K562 (cell line): ENCODE measurements at regions not wholly inside any gene's neighbourhood (a gene's known extent, or its start where the extent isn't known, plus 50 kb on each side); places are given as distances from the start of the nearest gene placed in this dataset.
A peak's percentile ranks its signal among the peaks of the same experiment; 100 is the strongest.

Experiments used
- ATAC-seq: fragments of 200-7000 bp; cut with Tn5 transposase; 3 replicates; pipeline ENCODE4 v1.9.1; 2020; ENCODE audit warnings: moderate library complexity
- BruUV-seq: library from RNA; stranded (reverse); fragments of 400-500 nt; replicated peaks from 2 replicates; lab custom pipeline; 2021; lab: Mats Ljungman, UMichigan
- CTCF ChIA-PET: fragments of 300-600 bp; formaldehyde crosslinking; extraction: SDS; loops from one replicate; lab custom pipeline; 2021; ENCODE audit warnings: low intra/inter-chr PET ratio; lab: Yijun Ruan, JAX
- POLR2A ChIA-PET: fragments of 300-600, 350-650 bp; sonication (Branson Sonifier 250); formaldehyde crosslinking; extraction: SDS; loops from one replicate; lab custom pipeline; 2021; ENCODE audit warnings: antibody characterized with exemption, inconsistent platforms; lab: Yijun Ruan, JAX
- DNase-seq, 4 experiments: peaks; one replicate each; pipeline versions ENCODE4 v3.0.0 to v3.0.0-alpha.2; 2011 to 2018; ENCODE audit warnings: low spot score in 3 of 4, mixed read lengths in 3 of 4; ENCODE audit errors: extremely low read depth in 1 of 4
- FAIRE-seq: peaks from 2 replicates; lab custom pipeline; 2011; peaks lifted over from hg19 to GRCh38; lab: Jason Lieb, UNC
- H2AFZ ChIP-seq: 2 replicates; pipeline ENCODE4 v1.6.0; 2011; ENCODE audit warnings: low read depth, low read length, control low read depth, inconsistent platforms
- H3K27ac ChIP-seq: fragments of 200-600 bp; 3 replicates; pipeline ENCODE4 v1.8.0; 2011; ENCODE audit warnings: low read depth, mild to moderate bottlenecking, control low read depth, inconsistent platforms, low read length, moderate library complexity, mixed read lengths; ENCODE audit errors: extremely low read depth
- H3K27me3 ChIP-seq, 2 experiments: fragments of 300-600 bp in 1 of 2; 2 replicates in 1 of 2; 3 replicates in 1 of 2; pipeline versions ENCODE4 v1.6.0 to v1.8.0; 2011; ENCODE audit warnings: inconsistent platforms in 2 of 2, low read length in 2 of 2, mild to moderate bottlenecking in 1 of 2, mixed read lengths in 1 of 2, moderate library complexity in 1 of 2; ENCODE audit not compliant: control insufficient read depth in 2 of 2, insufficient read depth in 2 of 2
- H3K36me3 ChIP-seq: fragments of 300-600 bp; 3 replicates; pipeline ENCODE4 v1.8.0; 2011; ENCODE audit warnings: mild to moderate bottlenecking, low read length, inconsistent platforms; ENCODE audit not compliant: control insufficient read depth, insufficient read depth
- H3K4me1 ChIP-seq, 2 experiments: fragments of 200-600 bp in 1 of 2; replicated peaks in 1 of 2; 2 replicates in 1 of 2; 3 replicates in 1 of 2; pipeline versions ENCODE4 v1.5.1 to v1.8.0; 2011; ENCODE audit warnings: inconsistent platforms in 2 of 2, low read length in 2 of 2, mild to moderate bottlenecking in 1 of 2, mixed read lengths in 1 of 2, moderate library complexity in 1 of 2; ENCODE audit not compliant: control insufficient read depth in 2 of 2, insufficient read depth in 2 of 2
- H3K4me2 ChIP-seq: 2 replicates; pipeline ENCODE4 v1.6.1; 2011; ENCODE audit warnings: low read length, control low read depth, inconsistent platforms, mixed read lengths; ENCODE audit not compliant: insufficient read depth
- H3K4me3 ChIP-seq: fragments of 200-600 bp; sonication (generic), shearing (Covaris generic); 2 replicates; pipeline ENCODE4 v1.5.1; 2016; ENCODE audit warnings: control low read depth, inconsistent platforms
- H3K79me2 ChIP-seq: fragments of 200-600 bp; 3 replicates; pipeline ENCODE4 v1.8.0; 2011; ENCODE audit warnings: low read length, inconsistent platforms; ENCODE audit not compliant: control insufficient read depth, insufficient read depth
- H3K9ac ChIP-seq, 2 experiments: 2 replicates each; pipeline versions ENCODE4 v1.6.0 to v1.6.1; 2011; ENCODE audit warnings: low read depth in 2 of 2, low read length in 2 of 2, control low read depth in 1 of 2, inconsistent platforms in 1 of 2, mild to moderate bottlenecking in 1 of 2, mixed read lengths in 1 of 2; ENCODE audit not compliant: insufficient read depth in 1 of 2
- H3K9me1 ChIP-seq: one replicate; pipeline ENCODE4 v1.6.0; 2011; ENCODE audit warnings: inconsistent platforms, mild to moderate bottlenecking, low read length, moderate library complexity; ENCODE audit not compliant: control insufficient read depth, insufficient read depth
- H3K9me3 ChIP-seq: replicated peaks from 2 replicates; pipeline ENCODE4 v1.5.1; 2011; ENCODE audit warnings: low read depth, low read length, inconsistent platforms; ENCODE audit not compliant: control insufficient read depth, insufficient read depth
- H4K20me1 ChIP-seq: replicated peaks from 2 replicates; pipeline ENCODE4 v1.6.1; 2011; ENCODE audit warnings: low read length, inconsistent platforms, mixed read lengths; ENCODE audit not compliant: control insufficient read depth, insufficient read depth
- ADNP ChIP-seq: fragments of 200-800 bp; sonication (Bioruptor generic); IDR thresholded peaks from 2 replicates; pipeline ENCODE4 v1.6.1; 2016; ENCODE audit warnings: missing genetic modification characterization, missing compliant biosample characterization
- ARID4B ChIP-seq: sonication (generic); formaldehyde crosslinking; IDR thresholded peaks from 2 replicates; pipeline ENCODE4 v1.8.0; 2022; ENCODE audit warnings: mild to moderate bottlenecking, missing genetic modification reagents
- CTCF ChIP-seq, 3 experiments: IDR thresholded peaks in 2 of 3; conservative IDR thresholded peaks in 1 of 3; 2 replicates each; pipeline ENCODE4 v1.5.1; 2011 to 2012; ENCODE audit warnings: low read length in 3 of 3, mild to moderate bottlenecking in 3 of 3, control low read depth in 2 of 3, improper control_type of control experiment in 1 of 3, inconsistent platforms in 1 of 3, low read depth in 1 of 3, mixed read lengths in 1 of 3, moderate library complexity in 1 of 3; ENCODE audit not compliant: insufficient read depth in 2 of 3
- ETV6 ChIP-seq, 3 experiments: fragments of 150-350 bp in 1 of 3; sonication (generic) in 1 of 3; formaldehyde crosslinking in 1 of 3; IDR thresholded peaks; 2 replicates each; pipeline versions ENCODE4 v1.6.1 to v1.8.0; 2014 to 2022; ENCODE audit warnings: borderline replicate concordance in 2 of 3, low read depth in 2 of 3, antibody characterized with exemption in 1 of 3, low read length in 1 of 3, mild to moderate bottlenecking in 1 of 3, missing genetic modification reagents in 1 of 3
- KAT8 ChIP-seq: fragments of 450-650 bp; IDR thresholded peaks from 2 replicates; pipeline ENCODE4 v1.6.1; 2016; ENCODE audit warnings: low read depth, mild to moderate bottlenecking
- NR2C2 ChIP-seq, 2 experiments: fragments of 200-800 bp in 1 of 2; sonication (Bioruptor generic) in 1 of 2; sonication (generic) in 1 of 2; formaldehyde crosslinking in 1 of 2; IDR thresholded peaks; 2 replicates each; pipeline versions ENCODE4 v1.6.1 to v1.8.0; 2016 to 2022; ENCODE audit warnings: mild to moderate bottlenecking in 1 of 2, missing compliant biosample characterization in 1 of 2, missing genetic modification characterization in 1 of 2, missing genetic modification reagents in 1 of 2
- RAD21 ChIP-seq, 2 experiments: fragments of 250-450 bp in 1 of 2; fragments of 450-650 bp in 1 of 2; sonication (Bioruptor Pico) in 1 of 2; formaldehyde crosslinking in 1 of 2; IDR thresholded peaks in 1 of 2; conservative IDR thresholded peaks in 1 of 2; 2 replicates each; pipeline versions ENCODE4 v1.4.0 to v1.8.0; 2020 to 2022; ENCODE audit warnings: mild to moderate bottlenecking in 2 of 2, moderate library complexity in 1 of 2
- TRIM25 ChIP-seq: fragments of 450-650 bp; IDR thresholded peaks from 2 replicates; pipeline ENCODE4 v1.7.0; 2016; ENCODE audit warnings: borderline replicate concordance
- XRCC4 ChIP-seq: IDR thresholded peaks from one replicate; pipeline ENCODE4 v1.6.1; 2011; ENCODE audit not compliant: insufficient read depth, insufficient read length; ENCODE audit errors: extremely low read depth
- ZNF583 ChIP-seq: fragments of 250-450 bp; sonication (Bioruptor Pico); IDR thresholded peaks from 2 replicates; pipeline ENCODE4 v1.4.0; 2020
- ZNF668 ChIP-seq: fragments of 250-450 bp; sonication (Bioruptor Pico); IDR thresholded peaks from 2 replicates; pipeline ENCODE4 v1.8.0; 2022; ENCODE audit warnings: mild to moderate bottlenecking, inconsistent platforms
- ZNF75A ChIP-seq: fragments of 450-650 bp; formaldehyde crosslinking; IDR thresholded peaks from 2 replicates; pipeline ENCODE4 v1.4.0; 2020; ENCODE audit warnings: mild to moderate bottlenecking
- WGBS: fragments of 100-300 bp; shearing (Covaris generic); methylation state at CpG from one replicate; pipeline ENCODE4 v1.1.6; 2016; ENCODE audit warnings: low coverage, mixed read lengths; ENCODE audit not compliant: insufficient coverage; ENCODE audit errors: missing lambda C conversion rate; 5-methylcytosine and 5-hydroxymethylcytosine counted together
- in situ Hi-C: fragments of 300-500 bp; cut with MboI; formaldehyde crosslinking; loops from 4 replicates; pipeline ENCODE4 v1.15.0; 2018; ENCODE audit warnings: inconsistent platforms, mixed read lengths
- intact Hi-C: fragments of 100-400 bp; cut with micrococcal nuclease; formaldehyde crosslinking; loops from 2 replicates; pipeline ENCODE4 v1.14.2; 2022

DNA sequence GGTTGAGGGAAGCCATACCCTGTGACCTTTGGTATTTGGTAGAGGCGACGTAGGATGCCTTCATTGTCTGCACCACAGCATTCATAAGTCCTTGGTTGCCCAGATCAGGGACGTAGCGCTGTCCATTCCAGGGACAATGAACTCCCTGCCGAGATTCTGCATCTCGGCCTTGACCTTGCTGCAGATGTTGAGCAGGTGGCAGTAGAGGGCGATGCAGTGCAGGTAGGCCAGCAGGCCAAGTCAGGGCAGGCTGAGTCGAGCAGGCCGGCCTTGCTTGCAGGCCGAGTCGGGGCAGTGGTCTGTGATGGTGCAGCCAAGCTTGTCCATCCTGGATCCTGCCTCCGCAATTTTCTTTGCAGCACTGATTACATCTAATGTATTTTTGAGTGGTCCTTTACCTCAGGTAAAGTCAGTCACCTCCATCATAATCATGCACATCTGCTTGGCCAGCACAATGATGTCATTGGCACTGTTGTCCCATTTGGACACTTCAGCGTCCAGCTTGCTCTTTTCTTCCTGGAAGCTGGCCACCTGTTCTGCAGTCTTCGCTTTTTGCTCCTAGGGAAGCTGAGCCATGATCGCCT is 93.4 kb upstream of the CCDC112 start:
- H3K9me1 ChIP-seq: no peaks in the 10 kb centered on the region
- peak; percentile 67; the same call in 2 of the 3 replicates for ATAC-seq
- H3K79me2 ChIP-seq: no peaks in the 10 kb centered on the region
- DNase-seq: peak in 1 of 4 experiments; percentile 20
- 4% methylated on average over 15 of the region's 15 CpGs for WGBS
- H3K9ac ChIP-seq: 0 out of 4 replicates have a peak overlapping the region, but pooled peaks of 1 of the 2 experiments have one; percentile 23
- no peaks in the 10 kb centered on the region; a peak in 2 of 5 replicates for H3K4me1 ChIP-seq
- no TSS peak for BruUV-seq
- no peaks in the 10 kb centered on the region for H3K9me3 ChIP-seq
- no peak for FAIRE-seq
- no peak overlapping the region for H3K4me2 ChIP-seq
- H3K27me3 ChIP-seq: peaks cover 0 to 16% of the 10 kb centered on the region in 2 experiments; a peak in 3 of 5 replicates
- intact Hi-C loops: loop anchor here (10.0 kb wide), 1 partner anchor 185 kb away; no protein-coding TSS in a partner anchor
- POLR2A ChIA-PET: no interaction called here
- no peak overlapping the region for H3K27ac ChIP-seq
- no peaks in the 10 kb centered on the region for H4K20me1 ChIP-seq
- no peak overlapping the region for H3K4me3 ChIP-seq
- CTCF ChIA-PET: no interaction called here
- no peaks in the 10 kb centered on the region for H3K36me3 ChIP-seq
- in situ Hi-C loops: no loop called here
- H2AFZ ChIP-seq: no peak overlapping the region
- no peak for TF ChIP-seq ZNF583
- TF ChIP-seq XRCC4: no peak
- TF ChIP-seq KAT8: no peak
- TF ChIP-seq ZNF668: no peak
- no peak for TF ChIP-seq ADNP
- no peak for TF ChIP-seq NR2C2 (CRISPR knock-in tag; IDR thresholded peaks at IDR 0.05)
- 0 out of 2 replicates have a peak, but pooled peaks have one; percentile 22 for TF ChIP-seq NR2C2 (tag; IDR thresholded peaks at IDR 0.05)
- peak; percentile 16 to 23 (median 22); a peak in 2 of 6 replicates for TF ChIP-seq CTCF (IDR thresholded peaks at IDR 0.05 in 2 of 3, conservative IDR thresholded peaks at IDR 0.05 in 1 of 3; ENCODE audit: insufficient read depth in 2 of 3, low read depth in 1 of 3, low read length in 3 of 3)
- no peak for TF ChIP-seq ZNF75A (CRISPR knock-in tag)
- TF ChIP-seq TRIM25: no peak
- no peak for TF ChIP-seq ETV6 (IDR thresholded peaks at IDR 0.05; ENCODE audit: borderline replicate concordance in 1 of 2, low read depth in 2 of 2, low read length in 1 of 2)
- TF ChIP-seq ETV6 (CRISPR knock-in tag; IDR thresholded peaks at IDR 0.05; ENCODE audit: borderline replicate concordance): no peak
- TF ChIP-seq RAD21 (CRISPR knock-in tag; conservative IDR thresholded peaks at IDR 0.05 in 1 of 2, IDR thresholded peaks at IDR 0.05 in 1 of 2): peak in 1 of 2 experiments; percentile 40; a peak in 3 of 4 replicates
- TF ChIP-seq ARID4B: no peak
